GM12875 (cell line): ENCODE measurements at regions not wholly inside any gene's neighbourhood (a gene's known extent, or its start where the extent isn't known, plus 50 kb on each side); places are given as distances from the start of the nearest gene placed in this dataset.

Experiments used
- H3K4me3 ChIP-seq: one replicate; pipeline ENCODE4 v1.5.1; 2011; ENCODE audit warnings: low read depth, low read length, control low read depth
- TF ChIP-seq, protein P1 (sequence below): IDR thresholded peaks from 2 replicates; pipeline ENCODE4 v1.5.1; 2011; ENCODE audit warnings: low read depth, mild to moderate bottlenecking, control low read depth, inconsistent platforms, low read length, moderate library complexity, borderline replicate concordance; ENCODE audit not compliant: insufficient read depth

DNA sequence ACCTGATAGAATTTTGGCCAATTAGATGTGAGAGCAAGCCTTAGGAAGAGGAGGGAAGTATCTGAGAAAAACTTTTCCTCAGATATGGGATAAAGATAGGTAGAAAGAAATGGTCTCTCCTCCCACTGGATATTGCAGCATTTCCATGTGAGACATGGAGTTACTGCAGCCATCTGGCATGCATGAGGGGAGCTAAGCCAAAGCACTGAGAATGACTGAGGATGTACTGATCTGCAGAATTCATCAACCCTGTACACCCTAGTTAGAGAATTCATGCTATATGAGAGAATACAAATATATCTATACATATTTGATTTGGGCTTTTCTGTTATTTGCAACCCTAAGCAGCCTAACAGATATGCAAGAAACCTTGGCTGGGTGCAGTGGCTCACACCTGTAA is 52.5 kb upstream of the RPL34 start:
- TF ChIP-seq, protein P1, sequence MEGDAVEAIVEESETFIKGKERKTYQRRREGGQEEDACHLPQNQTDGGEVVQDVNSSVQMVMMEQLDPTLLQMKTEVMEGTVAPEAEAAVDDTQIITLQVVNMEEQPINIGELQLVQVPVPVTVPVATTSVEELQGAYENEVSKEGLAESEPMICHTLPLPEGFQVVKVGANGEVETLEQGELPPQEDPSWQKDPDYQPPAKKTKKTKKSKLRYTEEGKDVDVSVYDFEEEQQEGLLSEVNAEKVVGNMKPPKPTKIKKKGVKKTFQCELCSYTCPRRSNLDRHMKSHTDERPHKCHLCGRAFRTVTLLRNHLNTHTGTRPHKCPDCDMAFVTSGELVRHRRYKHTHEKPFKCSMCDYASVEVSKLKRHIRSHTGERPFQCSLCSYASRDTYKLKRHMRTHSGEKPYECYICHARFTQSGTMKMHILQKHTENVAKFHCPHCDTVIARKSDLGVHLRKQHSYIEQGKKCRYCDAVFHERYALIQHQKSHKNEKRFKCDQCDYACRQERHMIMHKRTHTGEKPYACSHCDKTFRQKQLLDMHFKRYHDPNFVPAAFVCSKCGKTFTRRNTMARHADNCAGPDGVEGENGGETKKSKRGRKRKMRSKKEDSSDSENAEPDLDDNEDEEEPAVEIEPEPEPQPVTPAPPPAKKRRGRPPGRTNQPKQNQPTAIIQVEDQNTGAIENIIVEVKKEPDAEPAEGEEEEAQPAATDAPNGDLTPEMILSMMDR, result no peak
- no peak overlapping the region for H3K4me3 ChIP-seq

- TF ChIP-seq, protein P1, result no peak
- H3K4me3 ChIP-seq, result no peak overlapping the region
These were observed 59.3 kb upstream of the RPL34 start for GRCh38 chr4:108561116-108561515.

DNA sequence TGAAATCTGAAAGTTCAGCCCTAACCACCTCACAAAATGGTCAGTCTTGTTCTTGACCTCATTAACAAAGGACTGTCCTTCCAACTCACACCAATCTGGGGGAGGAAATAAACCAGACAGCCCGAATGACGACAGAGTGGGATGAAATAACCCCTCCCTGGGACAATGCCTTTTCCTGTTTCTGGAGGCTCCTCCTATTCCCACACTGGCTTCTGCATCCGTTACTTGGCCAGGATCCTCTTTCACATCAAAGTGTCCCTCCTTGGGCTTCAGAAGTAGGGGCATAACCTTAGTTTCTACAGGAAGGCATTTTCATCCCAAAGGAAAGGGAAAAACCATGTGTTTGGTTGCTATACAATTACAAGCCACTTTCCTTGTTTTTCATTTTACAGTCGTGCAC is 59.8 kb upstream of the RPL34 start:
- TF ChIP-seq, protein P1, result no peak
- H3K4me3 ChIP-seq, result no peak overlapping the region

GRCh38 chr4:108559911-108560310 is 60.5 kb upstream of the RPL34 start:
- TF ChIP-seq, protein P1, result no peak

GRCh38 chr4:108559068-108559793 is 61.1 kb upstream of the RPL34 start:
- no peak overlapping the region for H3K4me3 ChIP-seq
- TF ChIP-seq, protein P1, result no peak

More at GRCh38 chr4:108559911-108560310, 60.5 kb upstream of the RPL34 start:
- H3K4me3 ChIP-seq, result no peak overlapping the region

DNA sequence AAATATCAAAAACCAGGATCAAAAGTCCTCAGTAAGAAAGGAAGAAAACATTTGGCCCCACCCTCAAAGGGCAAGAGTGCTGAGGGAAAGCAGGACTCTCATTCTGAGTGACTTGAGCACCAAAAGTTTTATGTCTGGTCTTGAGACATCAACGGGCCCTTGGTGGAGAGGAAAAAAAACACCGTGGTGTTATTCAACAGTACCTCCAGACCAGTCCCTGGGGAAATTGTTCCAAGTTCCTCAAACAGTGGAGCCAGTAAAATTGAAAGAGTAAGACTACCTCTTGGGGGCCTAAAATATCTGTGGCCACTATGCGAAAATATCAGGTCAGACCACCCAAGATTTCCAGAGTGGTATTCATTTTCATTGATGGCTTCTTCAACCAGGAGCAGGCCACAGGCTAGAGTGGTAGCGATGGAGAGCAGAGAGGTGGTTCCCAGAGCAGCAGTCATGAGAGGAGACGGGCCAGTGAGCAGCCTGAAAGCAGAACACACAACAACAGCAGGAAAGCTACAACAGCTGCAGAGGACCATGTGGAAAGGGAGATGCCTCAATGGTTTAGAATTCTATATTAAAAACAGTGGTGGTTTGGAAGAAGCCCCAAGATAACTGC is 63.7 kb upstream of the RPL34 start:
- no peak overlapping the region for H3K4me3 ChIP-seq
- TF ChIP-seq, protein P1, result no peak

DNA sequence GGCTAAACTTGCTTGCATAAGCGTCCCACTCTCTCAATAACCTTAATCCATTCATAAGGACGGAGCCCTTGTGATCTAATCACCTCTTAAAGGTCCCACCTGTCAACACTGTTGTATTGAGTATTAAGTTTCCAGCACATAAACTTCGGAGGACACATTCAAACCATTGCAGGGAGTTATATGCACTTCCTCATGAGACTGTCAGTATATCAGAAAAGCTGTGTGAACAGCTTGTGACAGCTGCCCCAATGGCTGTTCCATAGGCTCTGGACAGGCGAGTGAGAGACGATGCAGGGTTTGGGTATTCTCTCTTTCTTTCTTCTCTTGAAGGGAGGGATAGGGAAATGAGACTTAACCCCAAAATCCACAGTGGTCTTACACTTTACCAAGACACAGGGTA is 64.2 kb upstream of the RPL34 start:
- no peak overlapping the region for H3K4me3 ChIP-seq
- TF ChIP-seq, protein P1, result no peak
